Stimulated activated CD8-positive, alpha-beta memory T cell treated with anti-CD3 and anti-CD28 coated beads, Interleukin-15, amount 100 ng/mL, for 1 hour (primary cell): ENCODE measurements at regions not wholly inside any gene's neighbourhood (a gene's known extent, or its start where the extent isn't known, plus 50 kb on each side); places are given as distances from the start of the nearest gene placed in this dataset.

ENCODE experiments used
- DNase-seq: peaks from one replicate; pipeline ENCODE4 v3.0.0-alpha.2; 2020; ENCODE audit warnings: low read depth

DNA sequence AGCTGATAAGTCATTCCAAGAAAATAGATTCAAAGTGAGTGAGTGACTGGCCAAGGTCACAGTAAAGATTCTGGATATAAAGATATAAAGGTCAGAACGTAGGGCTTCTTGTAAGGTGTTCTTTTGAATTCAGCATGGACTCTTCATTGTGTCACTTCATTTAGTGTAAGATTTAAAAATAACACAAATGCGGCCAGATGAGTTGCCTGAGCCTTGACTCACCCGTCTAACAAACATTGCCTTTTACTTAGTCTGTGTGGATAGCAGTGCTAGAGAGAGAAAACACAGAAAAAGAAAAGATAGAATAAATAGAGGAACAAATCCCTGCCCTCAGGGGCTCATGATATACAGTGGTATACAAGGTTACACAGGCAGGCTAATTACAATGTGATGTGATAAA lies 223.4 kb downstream of the PLPP3 start:
- no peak for DNase-seq

- no peak for DNase-seq
Measured at GRCh38 chr1:56355422-56355821, 223.9 kb downstream of the PLPP3 start.

DNA sequence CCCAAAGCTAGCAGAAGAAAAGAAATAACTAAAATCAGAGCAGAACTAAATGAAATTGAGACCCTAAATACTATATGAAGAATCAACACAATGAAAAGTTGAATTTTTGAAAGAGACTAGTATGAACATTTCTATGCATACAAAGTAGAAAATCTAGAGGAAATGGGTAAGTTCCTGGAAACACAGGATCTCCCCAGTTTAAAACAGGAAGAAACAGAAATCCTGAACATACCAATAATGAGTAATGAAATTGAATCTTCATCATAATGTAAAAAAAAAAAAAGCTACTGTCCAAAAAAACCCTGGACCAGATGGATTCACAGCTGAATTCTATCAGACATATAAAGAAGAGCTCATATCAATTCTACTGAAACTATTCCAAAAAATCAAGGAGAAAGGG lies 233.5 kb downstream of the PLPP3 start:
- no peak for DNase-seq

DNA sequence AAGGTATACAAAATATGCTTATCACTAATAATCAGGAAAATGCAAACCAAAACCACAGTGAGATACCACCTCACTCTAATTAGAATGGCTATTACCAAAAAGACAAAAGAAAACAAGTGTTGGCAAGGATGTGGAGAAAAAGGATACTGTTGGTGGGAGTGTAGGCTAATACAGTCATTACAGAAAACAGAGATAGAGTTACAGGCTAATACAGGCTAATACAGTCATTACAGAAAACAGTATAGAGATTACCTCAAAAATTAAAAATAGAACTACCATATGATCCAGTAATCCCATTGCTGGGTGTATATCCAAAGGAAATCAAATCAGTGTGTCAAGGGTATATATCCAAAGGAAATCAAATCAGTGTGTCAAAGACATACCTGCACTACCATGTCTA lies 238.4 kb downstream of the PLPP3 start:
- DNase-seq = no peak

GRCh38 chr1:56339786-56340465 lies 239.4 kb downstream of the PLPP3 start:
- no peak for DNase-seq

DNA sequence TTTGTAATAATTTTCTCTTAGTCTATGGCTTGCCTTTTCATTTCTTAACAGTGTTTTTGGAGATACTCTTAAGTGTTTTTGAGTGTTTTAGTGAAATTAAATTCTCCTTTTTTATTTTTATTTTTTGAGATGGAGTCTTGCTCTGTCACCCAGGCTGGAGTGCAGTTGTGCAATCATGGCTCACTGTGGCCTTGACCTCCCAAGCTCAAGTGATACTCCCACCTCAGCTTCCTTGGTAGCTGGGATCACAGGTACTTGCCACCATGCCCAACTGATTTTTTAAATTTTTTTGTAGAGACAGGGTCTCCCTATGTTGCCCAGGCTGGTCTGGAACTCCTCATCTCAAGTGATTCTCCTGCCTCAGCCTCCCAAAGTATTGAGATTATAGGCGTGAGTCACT lies 240.3 kb downstream of the PLPP3 start:
- no peak for DNase-seq

- DNase-seq = no peak
Measured at GRCh38 chr1:56336982-56337381, 242.4 kb downstream of the PLPP3 start.

DNA sequence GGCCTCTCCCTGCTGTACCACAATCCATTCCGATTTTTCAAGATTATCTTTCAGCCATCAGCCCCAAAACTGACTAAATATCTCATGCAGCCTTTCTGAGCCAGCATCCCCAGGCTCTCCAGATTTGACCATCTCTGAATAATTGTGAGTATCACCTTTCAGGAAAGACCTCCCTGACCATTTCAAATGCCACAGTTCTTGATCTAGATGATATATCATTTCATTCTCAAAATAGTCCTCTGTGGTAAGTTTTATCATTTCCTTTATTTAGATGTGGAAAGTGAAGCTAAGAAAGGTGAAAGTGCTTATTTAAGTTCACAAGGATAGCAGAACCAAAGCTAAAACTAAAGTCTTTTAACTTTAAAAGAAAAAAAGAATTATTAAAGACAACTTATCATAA lies 244.0 kb downstream of the PLPP3 start:
- DNase-seq = no peak

DNA sequence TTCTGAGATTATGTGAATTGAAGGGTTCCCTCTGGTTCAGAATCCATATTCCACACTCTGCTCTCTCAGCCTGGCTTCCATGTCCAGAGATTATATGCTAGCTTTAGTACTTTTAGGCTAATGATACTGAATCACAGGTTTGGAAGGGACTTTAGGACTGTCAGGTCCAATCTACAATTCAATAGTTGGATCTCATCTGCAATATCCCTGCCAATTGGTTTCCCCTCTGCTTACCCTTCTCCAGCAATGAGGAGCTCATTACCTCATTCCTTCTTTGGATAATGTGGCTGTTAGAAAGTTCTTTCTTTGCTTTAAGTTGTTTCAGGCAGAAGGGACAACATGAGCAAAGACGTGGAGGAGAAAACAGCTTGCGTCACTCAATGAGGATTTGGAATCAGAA lies 245.3 kb downstream of the PLPP3 start:
- no peak for DNase-seq

DNA sequence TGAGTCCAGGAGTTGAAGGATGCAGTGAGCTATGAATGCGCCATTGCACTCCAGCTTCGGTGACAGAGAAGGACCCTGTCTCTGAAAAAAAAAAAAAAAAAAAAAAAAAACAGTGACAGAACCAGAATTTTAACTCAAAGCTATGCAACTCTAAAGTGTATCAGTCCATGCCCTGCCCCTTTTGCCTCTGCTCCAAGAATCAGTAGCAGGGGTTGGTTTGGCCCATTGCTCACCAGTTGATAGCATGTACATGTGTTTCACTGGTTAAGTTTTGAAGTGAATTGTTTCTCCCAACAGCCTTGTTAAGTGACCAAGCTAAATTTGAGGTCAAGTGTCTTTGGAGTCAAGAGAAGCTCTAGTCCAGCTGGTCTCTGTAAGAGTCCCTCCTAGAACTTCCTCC lies 245.9 kb downstream of the PLPP3 start:
- no peak for DNase-seq

DNA sequence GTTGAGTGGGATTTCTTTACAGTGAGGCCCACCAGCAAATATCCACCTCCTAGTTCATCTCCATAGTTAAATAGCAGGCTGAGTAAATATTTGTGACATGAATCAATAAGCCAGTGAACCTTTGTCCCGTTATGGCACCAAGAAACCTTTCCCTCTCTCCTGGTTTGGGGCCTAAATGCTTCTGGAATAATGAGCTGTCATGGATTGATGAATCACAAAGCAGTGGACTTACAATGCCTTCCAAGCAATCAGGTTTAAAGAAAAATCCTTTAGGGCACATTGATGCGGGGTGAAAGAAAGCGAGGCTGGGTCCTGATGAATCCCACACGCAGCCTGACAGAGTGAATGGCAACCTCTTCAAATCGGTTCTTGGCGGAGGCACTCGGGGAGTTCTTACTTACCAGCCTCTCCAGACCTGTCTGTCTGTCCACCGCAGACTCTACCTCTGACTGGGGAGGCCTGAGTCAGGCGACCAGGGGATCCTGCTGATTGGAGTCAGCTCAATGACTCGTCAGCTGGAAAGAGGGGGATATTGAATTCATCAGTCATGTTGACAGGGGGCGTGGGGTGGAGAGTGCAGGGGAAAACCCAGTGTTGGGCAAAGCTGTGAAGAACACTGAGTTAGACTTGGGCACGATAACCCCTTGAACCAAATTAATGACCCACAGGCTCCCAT lies 247.3 kb downstream of the PLPP3 start:
- no peak for DNase-seq

DNA sequence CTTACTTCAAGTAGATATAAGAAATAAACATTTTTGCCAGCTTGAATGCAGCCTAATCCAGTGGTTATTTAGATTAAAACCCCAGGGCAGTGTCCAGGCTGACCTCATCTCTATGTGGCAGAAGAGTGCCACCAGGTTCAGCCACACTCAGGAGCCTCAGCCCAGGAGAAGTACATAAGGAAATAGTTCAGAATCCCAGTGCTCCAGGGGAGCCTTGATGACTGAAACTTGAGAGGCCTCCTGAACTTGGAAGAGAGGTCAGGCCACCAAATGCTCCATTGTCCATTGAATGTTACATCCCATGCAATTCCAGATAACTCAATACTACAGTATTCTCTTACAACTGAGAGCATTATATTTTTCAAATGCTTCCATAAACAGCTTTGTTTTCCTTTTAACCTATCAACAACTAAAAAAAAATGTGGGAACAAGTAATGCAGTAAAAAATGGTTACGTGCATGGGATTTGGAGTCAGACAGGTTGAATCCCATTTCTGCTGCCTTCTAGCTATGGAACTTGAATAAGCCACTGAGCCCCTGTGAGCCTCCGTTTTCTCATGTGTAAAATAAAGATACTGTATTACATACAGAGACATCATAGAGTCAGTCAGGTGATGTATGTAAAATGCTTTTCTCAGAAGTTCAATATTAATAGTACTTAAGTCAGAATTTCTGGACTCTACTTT lies 248.0 kb downstream of the PLPP3 start:
- DNase-seq = no peak

DNA sequence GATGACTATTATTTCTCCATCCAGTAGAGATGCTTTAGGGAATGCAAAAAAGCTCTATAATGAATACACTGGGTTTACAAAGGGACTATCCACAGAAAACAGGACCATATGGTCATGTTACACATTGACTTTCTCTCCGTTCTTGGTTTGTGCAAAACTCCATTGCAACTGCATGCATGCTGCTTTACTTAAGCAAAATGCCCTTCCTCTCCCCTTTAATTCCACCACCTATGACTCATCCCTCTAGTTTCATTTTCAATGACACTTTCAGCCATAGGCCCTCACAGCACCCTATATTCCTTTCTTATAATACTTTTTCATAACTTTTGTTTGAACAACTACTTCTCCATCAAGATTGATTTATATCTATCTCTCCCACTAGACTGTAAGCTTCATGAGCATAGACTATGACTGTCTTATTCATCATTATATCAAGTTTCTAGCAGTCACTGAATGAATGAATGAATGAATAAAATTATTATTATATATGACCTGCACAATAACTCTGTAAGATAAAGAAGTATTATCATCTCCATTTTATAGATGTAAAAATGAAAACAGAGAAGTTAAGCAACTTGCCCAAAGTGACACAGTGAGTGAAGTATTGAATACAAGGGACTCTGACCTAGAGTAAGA lies 248.9 kb downstream of the PLPP3 start:
- DNase-seq = no peak

DNA sequence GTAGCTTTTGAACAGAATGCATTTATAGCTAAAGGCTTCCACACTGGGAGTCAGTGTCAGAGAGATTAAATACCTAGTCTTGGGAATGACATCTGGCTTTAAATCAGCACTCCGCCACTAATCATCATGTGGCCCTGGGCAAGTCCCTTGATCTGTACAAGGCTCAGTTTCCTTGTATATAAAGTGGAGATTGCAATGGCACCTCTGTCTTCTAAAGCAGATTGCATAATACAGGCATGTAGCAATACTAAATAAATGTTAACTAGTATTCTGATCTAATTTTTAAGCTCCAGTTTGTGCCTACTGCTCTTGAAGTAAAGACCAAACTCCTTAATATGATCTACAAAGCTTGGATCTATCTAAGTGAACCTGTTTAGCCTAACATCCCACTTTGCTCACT lies 249.4 kb downstream of the PLPP3 start:
- DNase-seq = no peak

- no peak for DNase-seq
Measured at GRCh38 chr1:56327195-56327594, 252.2 kb downstream of the PLPP3 start.

- no peak for DNase-seq
Measured at GRCh38 chr1:56326056-56326455, 253.3 kb downstream of the PLPP3 start.

DNA sequence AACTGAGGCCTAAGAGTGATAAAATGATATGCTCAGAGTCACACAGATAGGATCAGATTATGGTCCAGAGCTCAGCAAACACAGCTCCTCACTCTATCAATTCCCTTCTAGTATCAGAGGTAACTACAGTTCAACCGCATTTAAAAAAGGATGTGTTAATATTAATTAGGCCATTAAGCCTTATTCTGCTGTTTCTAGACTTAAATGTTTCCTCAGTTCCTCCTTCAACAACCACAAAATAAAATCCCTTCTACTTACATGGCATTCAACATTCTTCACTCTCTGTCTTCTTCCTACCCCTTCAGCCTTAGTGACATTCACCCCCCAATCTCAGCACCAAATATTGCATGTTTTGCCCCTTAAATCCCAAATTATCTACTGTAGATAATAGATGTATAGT lies 254.9 kb downstream of the PLPP3 start:
- DNase-seq = no peak

GRCh38 chr1:56322211-56322610 lies 257.2 kb downstream of the PLPP3 start:
- DNase-seq = no peak

DNA sequence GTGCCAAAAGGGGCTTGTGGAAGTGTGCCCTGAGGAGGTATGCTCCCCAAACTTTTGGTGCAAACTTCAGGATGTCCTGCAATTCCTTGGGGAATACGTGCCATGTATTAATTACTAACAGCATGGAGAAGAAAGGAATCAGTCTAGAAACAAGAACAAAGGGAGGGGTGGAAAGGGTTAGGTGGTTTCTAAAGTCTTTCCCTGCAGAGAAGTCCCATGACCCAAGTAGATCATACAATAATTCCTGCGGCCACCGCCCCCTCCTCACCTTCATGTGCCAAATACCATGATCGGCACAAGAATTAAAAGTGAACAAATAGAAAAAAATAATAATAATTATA lies 258.2 kb downstream of the PLPP3 start:
- DNase-seq = no peak

DNA sequence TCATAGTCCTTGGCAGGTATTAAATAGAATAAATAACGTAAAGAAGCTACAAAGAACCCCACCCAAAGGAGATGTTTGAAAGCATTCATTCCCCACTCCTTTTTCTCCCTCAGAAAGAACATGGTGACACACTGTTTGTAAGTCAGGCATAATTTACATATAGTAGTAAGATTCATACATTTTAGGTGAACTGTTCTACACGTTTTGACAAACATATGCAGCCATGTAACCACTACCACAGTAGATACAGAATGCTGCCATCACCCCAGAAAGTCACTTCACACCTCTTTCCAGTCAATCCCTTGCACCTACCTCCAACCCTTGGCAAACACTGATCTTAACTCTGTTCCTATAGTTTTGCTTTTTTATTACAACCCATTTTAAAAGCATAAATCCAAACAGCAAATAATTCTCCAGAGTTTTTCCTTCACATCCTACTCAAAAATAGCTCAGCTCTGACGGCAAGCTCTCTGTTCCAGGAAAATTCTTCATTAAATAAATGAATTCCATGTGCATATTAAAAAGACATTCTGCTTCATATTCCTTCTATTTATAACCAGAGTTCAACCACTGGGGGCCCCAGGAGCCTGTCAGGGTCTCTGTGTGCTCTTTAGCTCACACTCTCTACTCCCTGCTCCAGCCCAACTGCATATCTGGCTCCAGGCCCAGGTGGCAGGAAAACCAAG lies 258.8 kb downstream of the PLPP3 start:
- DNase-seq = no peak

GRCh38 chr1:56317722-56318121 lies 261.6 kb downstream of the PLPP3 start:
- DNase-seq = no peak

DNA sequence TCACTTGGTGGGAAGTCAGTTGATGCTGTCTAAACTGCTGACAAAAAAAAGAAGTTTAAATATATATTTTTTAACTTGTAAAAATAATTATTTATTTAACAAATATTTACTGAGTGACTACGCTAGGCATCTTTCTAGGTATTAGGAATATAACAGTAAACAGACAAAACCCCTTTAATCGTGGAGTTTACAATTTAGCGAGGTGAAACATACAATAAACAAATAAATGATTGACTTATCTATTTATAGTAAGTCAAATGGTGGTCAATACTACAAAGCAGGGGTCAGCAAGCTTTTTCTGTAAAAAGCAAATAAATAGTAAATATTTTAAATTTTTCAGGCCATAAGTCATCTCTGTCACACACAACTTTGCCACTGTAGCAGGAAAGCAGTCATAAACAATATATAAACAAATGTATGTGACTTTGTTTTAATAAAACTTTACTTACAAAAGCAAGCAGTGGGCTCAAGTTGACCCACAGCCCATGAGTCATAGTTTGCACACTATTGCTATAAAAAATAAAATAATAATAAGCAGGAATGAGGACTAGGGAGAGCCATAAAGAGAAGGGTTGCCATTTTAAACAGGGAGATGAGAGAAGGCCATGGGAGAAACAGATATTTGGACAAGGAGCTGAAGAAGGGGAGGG lies 263.9 kb downstream of the PLPP3 start:
- no peak for DNase-seq
